ENCODE measurements at regions not wholly inside any gene's neighbourhood (a gene's known extent, or its start where the extent isn't known, plus 50 kb on each side); places are given as distances from the start of the nearest gene placed in this dataset.
"Not testable (repeated sequence)": the region's sequence is repeated elsewhere in the genome, so short reads cannot be mapped to it uniquely, and the experiment has no call there.

DNA sequence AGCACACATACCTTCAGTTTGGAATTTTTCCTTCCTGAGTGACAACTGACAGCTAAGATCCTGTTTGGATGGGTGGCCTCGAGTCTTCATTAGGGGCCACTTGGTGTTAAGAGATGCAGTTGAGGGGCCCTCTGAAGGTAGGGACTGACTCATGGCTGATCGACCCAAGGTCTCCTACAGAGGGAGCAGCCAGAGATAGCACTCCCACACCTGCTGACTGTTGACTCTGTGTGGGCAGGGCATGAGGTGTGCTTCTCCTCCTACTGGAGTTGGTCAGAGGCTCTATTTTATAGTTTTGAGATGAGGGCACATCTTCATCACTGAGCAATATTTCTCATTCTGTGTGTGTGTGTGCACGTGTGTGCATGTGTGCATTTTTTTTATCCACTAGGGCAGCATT, 378.8 kb upstream of the PODXL start:
- no peaks in the 10 kb centered on the region for H3K36me3 ChIP-seq (ENCODE audit: insufficient read depth)
- no peak overlapping the region for H3K4me3 ChIP-seq (IDR thresholded peaks at IDR 0.05; ENCODE audit: insufficient read depth, low read depth, low read length)
- no peak overlapping the region for H3K27ac ChIP-seq
- no peaks in the 10 kb centered on the region for H3K27me3 ChIP-seq (ENCODE audit: insufficient read depth, low read depth)
- no peaks in the 10 kb centered on the region for H3K4me1 ChIP-seq (ENCODE audit: low read depth, poor library complexity, severe bottlenecking)
- no peak overlapping the region for H3K4me2 ChIP-seq
- no peak for TF ChIP-seq CTCF (conservative IDR thresholded peaks at IDR 0.05; ENCODE audit: low read depth, low read length)
- no peak overlapping the region for H3K9ac ChIP-seq
- H2AFZ ChIP-seq (ENCODE audit: low read depth): no peak overlapping the region
- H4K20me1 ChIP-seq (ENCODE audit: insufficient read depth): no peaks in the 10 kb centered on the region
- no peaks in the 10 kb centered on the region for H3K79me2 ChIP-seq (ENCODE audit: insufficient read depth, low read depth)

DNA sequence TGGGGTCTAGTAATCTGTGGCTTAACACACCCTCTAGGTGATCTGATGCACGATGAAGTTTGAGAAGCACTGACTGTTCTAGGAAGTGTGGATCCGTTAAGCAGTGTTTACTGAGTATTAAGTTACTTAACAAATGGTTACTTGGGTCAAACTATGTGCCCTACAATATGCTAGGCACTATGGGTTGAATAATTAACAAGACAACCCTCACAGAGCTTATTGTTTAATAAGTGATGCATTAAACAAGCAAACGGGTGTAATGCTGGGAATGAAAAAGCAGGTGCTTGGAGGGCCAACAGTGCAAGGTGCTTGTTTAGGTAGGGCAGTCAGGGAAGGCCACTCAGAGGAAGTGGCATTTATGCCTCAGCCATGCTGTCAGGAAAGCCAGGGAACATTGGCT, 378.0 kb upstream of the PODXL start:
- Histone ChIP-seq H3K27ac (no peak overlapping the region), H3K4me2 (no peak overlapping the region), H3K27me3 (ENCODE audit: insufficient read depth, low read depth) (no peaks in the 10 kb centered on the region), H3K4me3 (IDR thresholded peaks at IDR 0.05; ENCODE audit: insufficient read depth, low read depth, low read length) (no peak overlapping the region), H4K20me1 (ENCODE audit: insufficient read depth) (no peaks in the 10 kb centered on the region), H3K36me3 (ENCODE audit: insufficient read depth) (no peaks in the 10 kb centered on the region), H3K79me2 (ENCODE audit: insufficient read depth, low read depth) (no peaks in the 10 kb centered on the region), H3K9ac (no peak overlapping the region), H2AFZ (ENCODE audit: low read depth) (no peak overlapping the region), H3K4me1 (ENCODE audit: low read depth, poor library complexity, severe bottlenecking) (no peaks in the 10 kb centered on the region)
- TF ChIP-seq CTCF (conservative IDR thresholded peaks at IDR 0.05; ENCODE audit: low read depth, low read length): no peak

DNA sequence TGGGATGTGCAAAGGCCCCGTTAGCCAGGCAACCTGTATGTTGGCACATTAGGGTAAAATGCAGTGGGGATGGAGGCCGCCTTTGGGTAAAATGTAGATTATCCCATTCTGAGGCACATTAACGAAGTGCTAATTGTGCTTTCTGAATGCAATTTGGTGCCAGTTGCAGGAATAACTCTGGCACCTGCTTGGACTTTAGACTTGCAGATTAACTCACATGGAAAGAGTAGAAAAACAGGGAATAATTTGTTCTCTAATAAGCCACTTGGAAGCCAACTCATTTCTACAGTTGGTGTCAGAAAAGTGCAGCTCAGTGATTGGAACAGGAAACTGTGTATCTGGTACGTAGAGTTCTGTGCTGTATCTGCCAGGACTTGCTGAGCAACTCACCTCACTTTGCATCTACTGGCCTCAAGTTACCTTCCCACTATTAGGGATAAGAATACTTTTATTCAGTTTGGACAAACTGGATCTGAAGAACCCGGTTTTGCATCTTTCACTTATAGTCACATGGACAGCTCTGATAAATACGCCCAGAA, 377.4 kb upstream of the PODXL start:
- no peaks in the 10 kb centered on the region for H3K79me2 ChIP-seq (ENCODE audit: insufficient read depth, low read depth)
- no peaks in the 10 kb centered on the region for H3K4me1 ChIP-seq (ENCODE audit: low read depth, poor library complexity, severe bottlenecking)
- TF ChIP-seq CTCF (conservative IDR thresholded peaks at IDR 0.05; ENCODE audit: low read depth, low read length): no peak
- no peak overlapping the region for H2AFZ ChIP-seq (ENCODE audit: low read depth)
- no peaks in the 10 kb centered on the region for H4K20me1 ChIP-seq (ENCODE audit: insufficient read depth)
- no peak overlapping the region for H3K9ac ChIP-seq
- no peak overlapping the region for H3K4me3 ChIP-seq (IDR thresholded peaks at IDR 0.05; ENCODE audit: insufficient read depth, low read depth, low read length)
- H3K27me3 ChIP-seq (ENCODE audit: insufficient read depth, low read depth): no peaks in the 10 kb centered on the region
- no peak overlapping the region for H3K4me2 ChIP-seq
- H3K36me3 ChIP-seq (ENCODE audit: insufficient read depth): no peaks in the 10 kb centered on the region
- H3K27ac ChIP-seq: no peak overlapping the region

GRCh38 chr7:131933219-131933618, 376.8 kb upstream of the PODXL start:
- not testable (repeated sequence) for H4K20me1 ChIP-seq (ENCODE audit: insufficient read depth); H3K4me3 ChIP-seq (IDR thresholded peaks at IDR 0.05; ENCODE audit: insufficient read depth, low read depth, low read length); H3K4me1 ChIP-seq (ENCODE audit: low read depth, poor library complexity, severe bottlenecking); H3K4me2 ChIP-seq; H3K36me3 ChIP-seq (ENCODE audit: insufficient read depth); H3K79me2 ChIP-seq (ENCODE audit: insufficient read depth, low read depth); H3K27ac ChIP-seq; H3K9ac ChIP-seq; H2AFZ ChIP-seq (ENCODE audit: low read depth); H3K27me3 ChIP-seq (ENCODE audit: insufficient read depth, low read depth)

DNA sequence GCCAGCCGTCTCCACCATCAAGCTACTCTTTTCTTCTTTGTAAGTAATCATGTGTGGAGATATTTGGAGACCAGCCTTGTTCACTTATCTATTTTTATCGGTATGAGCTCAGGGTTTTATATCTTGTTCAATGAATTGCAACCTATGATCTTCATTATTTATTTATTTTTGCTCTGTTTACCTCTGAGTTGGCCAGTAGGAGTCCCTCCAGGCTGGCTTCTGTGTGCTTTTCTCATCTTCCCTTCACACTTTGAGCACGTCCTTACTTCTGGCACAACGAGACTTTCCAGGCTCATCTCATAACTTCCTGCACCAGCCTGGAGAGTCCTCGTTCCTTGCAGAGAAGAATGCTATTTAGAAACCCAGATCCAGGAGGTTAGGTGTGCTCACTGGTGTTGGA, 375.8 kb upstream of the PODXL start:
- H3K27ac ChIP-seq: no peak overlapping the region
- H3K27me3 ChIP-seq (ENCODE audit: insufficient read depth, low read depth): no peaks in the 10 kb centered on the region
- no peak for TF ChIP-seq CTCF (conservative IDR thresholded peaks at IDR 0.05; ENCODE audit: low read depth, low read length)
- no peak overlapping the region for H3K9ac ChIP-seq
- no peaks in the 10 kb centered on the region for H3K4me1 ChIP-seq (ENCODE audit: low read depth, poor library complexity, severe bottlenecking)
- no peaks in the 10 kb centered on the region for H3K36me3 ChIP-seq (ENCODE audit: insufficient read depth)
- no peak overlapping the region for H2AFZ ChIP-seq (ENCODE audit: low read depth)
- H3K4me3 ChIP-seq (IDR thresholded peaks at IDR 0.05; ENCODE audit: insufficient read depth, low read depth, low read length): no peak overlapping the region
- H3K79me2 ChIP-seq (ENCODE audit: insufficient read depth, low read depth): no peaks in the 10 kb centered on the region
- H4K20me1 ChIP-seq (ENCODE audit: insufficient read depth): no peaks in the 10 kb centered on the region
- no peak overlapping the region for H3K4me2 ChIP-seq
